Esophagus muscularis mucosa (tissue), 3 donors: ENCODE measurements at regions not wholly inside any gene's neighbourhood (a gene's known extent, or its start where the extent isn't known, plus 50 kb on each side); places are given as distances from the start of the nearest gene placed in this dataset.

Experiments
- POLR2A ChIP-seq: fragments of 450-650 bp; IDR thresholded peaks from one replicate; pipeline ENCODE4 v1.6.1; 2017; ENCODE audit warnings: antibody characterized with exemption, moderate library complexity, mild to moderate bottlenecking, low read depth
- POLR2AphosphoS5 ChIP-seq, 2 donors: sonication (generic); formaldehyde crosslinking; IDR thresholded peaks; one replicate each; pipeline ENCODE4 v1.6.1; 2017; ENCODE audit warnings: antibody characterized with exemption in 2 of 2
- TF ChIP-seq, protein P1 (sequence below), 3 experiments: fragments of 200-600 bp in 2 of 3; fragments of 450-650 bp in 1 of 3; sonication (generic) in 2 of 3; IDR thresholded peaks; one replicate each; pipeline ENCODE4 v1.5.1; 2017 to 2019; ENCODE audit warnings: antibody characterized with exemption in 3 of 3, mild to moderate bottlenecking in 2 of 3, moderate library complexity in 1 of 3

DNA sequence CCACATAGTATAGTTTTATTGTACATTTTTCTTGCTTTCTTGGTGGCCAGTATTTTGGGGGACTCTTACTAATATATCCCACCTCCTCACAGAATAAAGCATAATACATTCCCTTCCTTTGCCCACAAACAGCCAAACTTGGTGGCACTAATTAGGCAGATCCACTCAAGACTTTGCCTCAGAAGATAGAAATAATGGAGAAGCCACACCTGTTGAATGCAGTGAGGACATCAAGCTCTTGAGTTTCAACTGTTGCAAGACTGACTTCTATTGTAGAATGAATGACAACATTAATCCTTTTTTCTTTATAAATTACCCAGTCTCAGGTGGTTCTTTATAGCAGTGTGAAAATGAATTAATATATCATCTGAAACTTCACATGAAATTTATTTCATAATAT is 1183.6 kb upstream of the ATXN8OS start:
- TF ChIP-seq, protein P1, sequence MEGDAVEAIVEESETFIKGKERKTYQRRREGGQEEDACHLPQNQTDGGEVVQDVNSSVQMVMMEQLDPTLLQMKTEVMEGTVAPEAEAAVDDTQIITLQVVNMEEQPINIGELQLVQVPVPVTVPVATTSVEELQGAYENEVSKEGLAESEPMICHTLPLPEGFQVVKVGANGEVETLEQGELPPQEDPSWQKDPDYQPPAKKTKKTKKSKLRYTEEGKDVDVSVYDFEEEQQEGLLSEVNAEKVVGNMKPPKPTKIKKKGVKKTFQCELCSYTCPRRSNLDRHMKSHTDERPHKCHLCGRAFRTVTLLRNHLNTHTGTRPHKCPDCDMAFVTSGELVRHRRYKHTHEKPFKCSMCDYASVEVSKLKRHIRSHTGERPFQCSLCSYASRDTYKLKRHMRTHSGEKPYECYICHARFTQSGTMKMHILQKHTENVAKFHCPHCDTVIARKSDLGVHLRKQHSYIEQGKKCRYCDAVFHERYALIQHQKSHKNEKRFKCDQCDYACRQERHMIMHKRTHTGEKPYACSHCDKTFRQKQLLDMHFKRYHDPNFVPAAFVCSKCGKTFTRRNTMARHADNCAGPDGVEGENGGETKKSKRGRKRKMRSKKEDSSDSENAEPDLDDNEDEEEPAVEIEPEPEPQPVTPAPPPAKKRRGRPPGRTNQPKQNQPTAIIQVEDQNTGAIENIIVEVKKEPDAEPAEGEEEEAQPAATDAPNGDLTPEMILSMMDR (IDR thresholded peaks at IDR 0.05), result no peak
- no peak for TF ChIP-seq POLR2A
- TF ChIP-seq POLR2AphosphoS5 (IDR thresholded peaks at IDR 0.05), result no peak
